HepG2 (cell line): ENCODE measurements at regions not wholly inside any gene's neighbourhood (a gene's known extent, or its start where the extent isn't known, plus 50 kb on each side); places are given as distances from the start of the nearest gene placed in this dataset.

Experiments used
- ATAC-seq: fragments of 200-7000 bp; cut with Tn5 transposase; 3 replicates; pipeline ENCODE4 v1.9.1; 2020; ENCODE audit warnings: mild to moderate bottlenecking, moderate library complexity
- BruUV-seq: library from RNA; stranded (reverse); fragments of 400-500 nt; replicated peaks from 2 replicates; lab custom pipeline; 2021; lab: Mats Ljungman, UMichigan
- CTCF ChIA-PET: fragments of 300-600 bp; formaldehyde crosslinking; extraction: SDS; loops from one replicate; lab custom pipeline; 2021; ENCODE audit warnings: low total read pairs, inconsistent platforms, low intra/inter-chr PET ratio; lab: Yijun Ruan, JAX
- POLR2A ChIA-PET: fragments of 350-600 bp; sonication (Branson Sonifier 250); formaldehyde crosslinking; loops from one replicate; lab custom pipeline; 2020; ENCODE audit warnings: antibody characterized with exemption, inconsistent platforms; lab: Yijun Ruan, JAX
- DNase-seq: peaks from one replicate; pipeline ENCODE4 v3.0.0-alpha.2; 2015; ENCODE audit warnings: low spot score
- FAIRE-seq: peaks from 3 replicates; lab custom pipeline; 2011; peaks lifted over from hg19 to GRCh38; lab: Jason Lieb, UNC
- H2AFZ ChIP-seq: one replicate; pipeline ENCODE4 v1.6.1; 2011; ENCODE audit warnings: low read length, inconsistent platforms
- H3K27ac ChIP-seq: fragments of 300-600 bp; 3 replicates; pipeline ENCODE4 v1.8.0; 2011; ENCODE audit warnings: mixed run types, mild to moderate bottlenecking, mixed read lengths, low read length, inconsistent platforms; ENCODE audit not compliant: insufficient read depth; ENCODE audit errors: extremely low read length
- H3K27me3 ChIP-seq, 2 experiments: fragments of 200-600 bp in 1 of 2; 2 replicates in 1 of 2; 3 replicates in 1 of 2; pipeline versions ENCODE4 v1.6.0 to v1.8.0; 2011; ENCODE audit warnings: low read length in 2 of 2, mild to moderate bottlenecking in 2 of 2, moderate library complexity in 2 of 2, inconsistent platforms in 1 of 2; ENCODE audit not compliant: insufficient read depth in 2 of 2, control insufficient read depth in 1 of 2
- H3K36me3 ChIP-seq, 2 experiments: fragments of 200-600 bp in 1 of 2; replicated peaks in 1 of 2; 2 replicates in 1 of 2; 3 replicates in 1 of 2; pipeline versions ENCODE4 v1.5.1 to v1.8.0; 2011; ENCODE audit warnings: low read length in 2 of 2, inconsistent platforms in 1 of 2; ENCODE audit not compliant: insufficient read depth in 2 of 2, control insufficient read depth in 1 of 2
- H3K4me1 ChIP-seq: 2 replicates; pipeline ENCODE4 v1.5.1; 2012; ENCODE audit warnings: low read length, inconsistent platforms; ENCODE audit not compliant: insufficient read depth
- H3K4me2 ChIP-seq: 2 replicates; pipeline ENCODE4 v1.6.0; 2011; ENCODE audit warnings: low read depth, low read length, inconsistent platforms
- H3K4me3 ChIP-seq, 3 experiments: fragments of 200-600 bp in 1 of 3; sonication (generic), shearing (Covaris generic) in 1 of 3; replicated peaks in 1 of 3; 2 replicates each; pipeline ENCODE4 v1.5.1; 2011 to 2016; ENCODE audit warnings: low read length in 3 of 3, inconsistent platforms in 2 of 3, low read depth in 2 of 3, mild to moderate bottlenecking in 2 of 3, control low read depth in 1 of 3, mixed read lengths in 1 of 3; ENCODE audit not compliant: insufficient read depth in 1 of 3
- H3K79me2 ChIP-seq: one replicate; pipeline ENCODE4 v1.6.1; 2011; ENCODE audit warnings: low read length, inconsistent platforms; ENCODE audit not compliant: insufficient read depth
- H3K9ac ChIP-seq: 2 replicates; pipeline ENCODE4 v1.6.0; 2011; ENCODE audit warnings: mild to moderate bottlenecking, low read depth, low read length, inconsistent platforms; ENCODE audit not compliant: insufficient read depth
- H3K9me3 ChIP-seq: 2 replicates; pipeline ENCODE4 v1.5.1; 2012; ENCODE audit warnings: mild to moderate bottlenecking, low read length
- H4K20me1 ChIP-seq: 2 replicates; pipeline ENCODE4 v1.6.0; 2011; ENCODE audit warnings: inconsistent platforms, mild to moderate bottlenecking, low read length, moderate library complexity; ENCODE audit not compliant: insufficient read depth
- AGO1 ChIP-seq: fragments of 200-400 bp; formaldehyde crosslinking; IDR thresholded peaks from 2 replicates; pipeline ENCODE4 v1.6.1; 2017; ENCODE audit warnings: mild to moderate bottlenecking, low read depth, low read length, moderate library complexity; ENCODE audit not compliant: poor library complexity, severe bottlenecking
- HMG20B ChIP-seq: conservative IDR thresholded peaks from 2 replicates; pipeline ENCODE4 v1.6.1; 2016; ENCODE audit warnings: missing genetic modification reagents, missing compliant biosample characterization
- MLX ChIP-seq: IDR thresholded peaks from 2 replicates; pipeline ENCODE4 v1.6.1; 2016
- NR2C2 ChIP-seq: sonication (generic); formaldehyde crosslinking; IDR thresholded peaks from 2 replicates; pipeline ENCODE4 v1.4.0; 2020; ENCODE audit warnings: missing genetic modification reagents, mild to moderate bottlenecking, moderate library complexity, borderline replicate concordance
- NRL ChIP-seq: sonication (generic); formaldehyde crosslinking; IDR thresholded peaks from 2 replicates; pipeline ENCODE4 v1.5.0; 2020; ENCODE audit warnings: missing genetic modification reagents, mild to moderate bottlenecking, moderate library complexity, borderline replicate concordance
- ZKSCAN5 ChIP-seq: sonication (generic); formaldehyde crosslinking; IDR thresholded peaks from 2 replicates; pipeline ENCODE4 v1.5.1; 2020; ENCODE audit warnings: mild to moderate bottlenecking, missing genetic modification reagents
- ZNF224 ChIP-seq: sonication (generic); formaldehyde crosslinking; IDR thresholded peaks from 2 replicates; pipeline ENCODE4 v1.5.0; 2020; ENCODE audit warnings: mild to moderate bottlenecking, missing genetic modification reagents
- ZNF24 ChIP-seq: fragments of 450-650 bp; IDR thresholded peaks from 2 replicates; pipeline ENCODE4 v1.6.1; 2017; ENCODE audit warnings: antibody characterized with exemption, mild to moderate bottlenecking
- WGBS: methylation state at CpG from one replicate; pipeline ENCODE4 v1.1.6; 2017; ENCODE audit warnings: low lambda C conversion rate; 5-methylcytosine and 5-hydroxymethylcytosine counted together
- in situ Hi-C: cut with HindIII; loops from 2 replicates; pipeline ENCODE4 v1.10.0; 2017; ENCODE audit warnings: low pct_unique_long_range_greater_than_20kb; ENCODE audit not compliant: extremely low pct_ligation_motif_present
- intact Hi-C: fragments of 100-400 bp; cut with micrococcal nuclease; formaldehyde crosslinking; loops from one replicate; pipeline ENCODE4 v1.10.0; 2022; ENCODE audit not compliant: unreplicated experiment

- no peak overlapping the region for H2AFZ ChIP-seq
- no TSS peak for BruUV-seq
- FAIRE-seq (no peak), ATAC-seq (no peak), DNase-seq (no peak)
- ChIA-PET POLR2A (no interaction called here), CTCF (no interaction called here)
- no peak overlapping the region for H3K4me3 ChIP-seq
- H3K36me3 ChIP-seq, result no peaks in the 10 kb centered on the region
- H3K27me3 ChIP-seq, result no peaks in the 10 kb centered on the region
- no peak overlapping the region for H3K9ac ChIP-seq
- no peak overlapping the region for H3K27ac ChIP-seq
- intact Hi-C loops (no loop called here), in situ Hi-C loops (no loop called here)
- H3K79me2 ChIP-seq, result no peaks in the 10 kb centered on the region
- TF ChIP-seq ZKSCAN5 (CRISPR knock-in tag), result no peak
- no peaks in the 10 kb centered on the region for H3K4me1 ChIP-seq
- 0% methylated on average over 2 of the region's 2 CpGs for WGBS
- H4K20me1 ChIP-seq, result no peaks in the 10 kb centered on the region
- no peak overlapping the region for H3K4me2 ChIP-seq
- H3K9me3 ChIP-seq, result no peaks in the 10 kb centered on the region
Observed at GRCh38 chr3:55367384-55367783, 119.7 kb downstream of the WNT5A start.

GRCh38 chr3:55364421-55364820, 122.7 kb downstream of the WNT5A start:
- ChIA-PET CTCF (no interaction called here), POLR2A (no interaction called here)
- intact Hi-C loops, result no loop called here
- H3K4me2 ChIP-seq, result no peak overlapping the region
- DNase-seq, result no peak
- TF ChIP-seq AGO1 (no peak), HMG20B (no peak), NRL (no peak), ZNF24 (no peak), ZNF224 (CRISPR knock-in tag) (no peak), MLX (CRISPR knock-in tag) (no peak), NR2C2 (CRISPR knock-in tag) (no peak)
- TF ChIP-seq, all 625 proteins: peak for 0
- FAIRE-seq, result no peak
- Histone ChIP-seq H3K27ac (no peak overlapping the region), H2AFZ (no peak overlapping the region), H4K20me1 (no peaks in the 10 kb centered on the region), H3K79me2 (no peaks in the 10 kb centered on the region), H3K4me3 (no peak overlapping the region), H3K27me3 (no peaks in the 10 kb centered on the region), H3K9me3 (no peaks in the 10 kb centered on the region), H3K9ac (no peak overlapping the region), H3K4me1 (no peaks in the 10 kb centered on the region), H3K36me3 (no peaks in the 10 kb centered on the region)
- no TSS peak for BruUV-seq
- in situ Hi-C loops, result no loop called here
- ATAC-seq, result no peak
- 25% methylated on average over 4 of the region's 4 CpGs for WGBS
